Stimulated activated CD4-positive, alpha-beta T cell treated with anti-CD3 and anti-CD28 coated beads, Interleukin-15, amount 100 ng/mL, for 24 hours (primary cell): ENCODE measurements at regions not wholly inside any gene's neighbourhood (a gene's known extent, or its start where the extent isn't known, plus 50 kb on each side); places are given as distances from the start of the nearest gene placed in this dataset.

Source experiments
- DNase-seq: peaks from one replicate; pipeline ENCODE4 v3.0.0-alpha.2; 2020

DNA sequence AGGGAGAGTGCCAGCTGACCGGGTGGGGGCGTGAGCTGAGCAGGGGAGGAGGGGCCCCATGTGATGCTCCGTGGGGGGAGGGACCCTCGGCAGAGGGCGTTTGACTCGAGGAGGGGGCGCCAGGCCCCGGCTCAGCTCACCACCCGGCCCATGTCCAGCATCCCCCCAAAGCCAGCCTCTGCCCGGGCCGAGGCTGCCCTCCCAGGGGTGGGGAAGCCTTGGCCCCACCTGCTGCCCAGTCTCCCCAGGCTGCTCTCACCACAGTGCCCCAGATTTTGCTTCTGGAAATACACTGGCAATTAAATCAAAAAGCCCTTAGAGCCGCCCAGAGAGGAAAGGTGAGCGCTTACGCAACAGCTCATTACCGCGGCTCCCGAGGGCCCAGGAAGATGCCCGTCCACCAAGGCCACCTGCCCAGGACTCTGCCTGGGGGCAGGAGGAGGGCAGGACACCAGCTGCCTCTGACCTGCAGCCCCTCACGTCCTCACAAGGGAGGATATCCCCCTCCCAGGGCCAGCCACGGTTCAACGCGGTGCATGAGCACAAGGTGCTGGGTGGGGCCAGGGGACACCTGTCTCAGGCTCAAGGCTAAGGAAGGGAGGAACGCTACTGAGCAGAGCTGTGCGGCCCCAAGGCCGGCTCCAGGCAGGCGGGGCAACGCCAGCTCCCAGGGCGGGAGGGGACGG lies 70.0 kb upstream of the INPP5A start:
- DNase-seq, result no peak

DNA sequence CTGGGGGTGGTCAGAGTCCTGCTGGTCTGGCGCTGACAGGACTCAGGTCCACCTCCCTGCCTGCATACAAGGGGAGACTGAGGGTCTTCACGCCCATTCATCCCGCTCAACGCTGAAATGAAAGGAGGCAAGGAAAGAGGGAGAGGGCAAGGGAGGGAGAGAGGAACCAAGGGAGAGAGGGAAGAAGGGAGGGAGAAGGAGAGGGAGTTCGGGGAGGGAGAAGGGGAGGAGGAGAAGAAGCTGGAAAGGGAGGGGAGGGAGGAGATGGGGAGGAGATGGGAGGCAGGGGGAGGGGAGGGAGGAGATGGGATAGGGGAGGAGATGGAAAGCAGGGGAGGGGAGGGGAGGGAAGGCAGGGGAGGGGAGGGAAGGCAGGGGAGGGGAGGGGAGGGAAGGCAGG lies 69.4 kb upstream of the INPP5A start:
- DNase-seq, result no peak

- DNase-seq, result no peak
These were observed 68.9 kb upstream of the INPP5A start for GRCh38 chr10:132468651-132469050.

- DNase-seq, result no peak
These were observed 68.2 kb upstream of the INPP5A start for GRCh38 chr10:132469197-132469884.

GRCh38 chr10:132470410-132471124 lies 67.0 kb upstream of the INPP5A start:
- DNase-seq, result peak; percentile 57

DNA sequence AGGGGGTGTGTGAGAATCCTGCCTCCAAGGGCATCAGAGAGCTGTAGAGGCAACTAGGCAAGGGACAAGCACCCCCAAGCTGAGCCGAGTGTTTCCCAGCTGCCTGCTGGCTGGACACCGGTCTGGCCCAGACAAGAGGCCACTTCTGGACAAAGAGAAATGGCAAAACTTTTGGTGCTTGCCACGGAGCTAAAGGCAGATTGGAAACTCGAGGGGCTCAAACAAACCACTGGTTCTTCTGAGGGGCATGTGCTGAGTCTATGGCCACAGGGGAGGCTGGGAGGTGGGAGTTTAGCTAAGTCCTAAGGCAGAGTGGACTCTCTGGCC lies 66.5 kb upstream of the INPP5A start:
- no peak for DNase-seq

- no peak for DNase-seq
These were observed 66.1 kb upstream of the INPP5A start for GRCh38 chr10:132471484-132471883.

- no peak for DNase-seq
These were observed 62.5 kb upstream of the INPP5A start for GRCh38 chr10:132475086-132475485.

GRCh38 chr10:132476146-132477065 lies 61.2 kb upstream of the INPP5A start:
- DNase-seq, result no peak

GRCh38 chr10:132477066-132477397 lies 60.6 kb upstream of the INPP5A start:
- no peak for DNase-seq

DNA sequence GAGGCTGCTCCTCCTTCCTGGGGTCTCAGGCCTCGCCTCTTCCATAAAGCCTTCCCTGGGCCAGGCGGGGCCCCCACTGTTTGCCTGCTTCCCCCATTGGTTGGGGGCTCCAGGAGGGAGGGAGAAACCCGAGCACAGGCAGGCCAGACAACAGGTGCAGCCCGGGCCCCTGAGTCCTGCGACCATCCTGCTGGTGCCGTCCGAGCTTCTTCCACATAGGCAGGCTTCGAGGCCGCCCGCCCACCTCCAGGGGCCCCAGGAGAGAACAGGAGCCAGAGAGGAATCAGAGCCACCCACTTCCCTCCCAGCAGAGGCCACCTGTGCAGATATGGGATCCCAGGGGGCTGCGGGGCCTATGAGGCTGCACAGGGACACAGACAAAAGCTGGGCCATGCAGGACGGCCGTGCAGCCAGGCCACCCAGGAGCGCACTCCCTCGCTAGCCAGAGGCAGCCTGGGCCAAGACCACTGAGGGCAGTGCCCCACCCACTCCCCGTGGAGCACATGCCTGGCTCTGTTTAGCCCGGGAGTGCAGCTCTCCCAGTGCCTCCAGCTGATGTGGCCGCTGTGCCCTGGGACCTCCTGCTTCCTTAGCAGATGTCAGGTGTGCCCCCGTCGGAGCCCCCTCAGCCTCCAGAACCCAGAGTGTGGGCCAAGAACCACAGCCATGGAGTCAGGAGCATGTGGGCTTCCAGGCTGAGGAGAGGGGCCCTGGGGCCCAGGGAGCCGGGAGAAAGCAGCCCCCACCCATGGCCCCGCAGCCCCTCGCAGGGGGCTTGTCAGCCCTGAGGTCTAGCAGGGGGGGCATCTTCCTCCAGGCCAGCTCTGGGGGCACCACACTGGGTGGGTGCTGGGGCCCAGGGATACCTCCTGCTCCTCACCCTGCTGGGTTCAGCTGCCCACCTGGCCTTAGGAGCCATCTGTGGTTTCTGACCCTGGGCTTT lies 59.9 kb upstream of the INPP5A start:
- no peak for DNase-seq

DNA sequence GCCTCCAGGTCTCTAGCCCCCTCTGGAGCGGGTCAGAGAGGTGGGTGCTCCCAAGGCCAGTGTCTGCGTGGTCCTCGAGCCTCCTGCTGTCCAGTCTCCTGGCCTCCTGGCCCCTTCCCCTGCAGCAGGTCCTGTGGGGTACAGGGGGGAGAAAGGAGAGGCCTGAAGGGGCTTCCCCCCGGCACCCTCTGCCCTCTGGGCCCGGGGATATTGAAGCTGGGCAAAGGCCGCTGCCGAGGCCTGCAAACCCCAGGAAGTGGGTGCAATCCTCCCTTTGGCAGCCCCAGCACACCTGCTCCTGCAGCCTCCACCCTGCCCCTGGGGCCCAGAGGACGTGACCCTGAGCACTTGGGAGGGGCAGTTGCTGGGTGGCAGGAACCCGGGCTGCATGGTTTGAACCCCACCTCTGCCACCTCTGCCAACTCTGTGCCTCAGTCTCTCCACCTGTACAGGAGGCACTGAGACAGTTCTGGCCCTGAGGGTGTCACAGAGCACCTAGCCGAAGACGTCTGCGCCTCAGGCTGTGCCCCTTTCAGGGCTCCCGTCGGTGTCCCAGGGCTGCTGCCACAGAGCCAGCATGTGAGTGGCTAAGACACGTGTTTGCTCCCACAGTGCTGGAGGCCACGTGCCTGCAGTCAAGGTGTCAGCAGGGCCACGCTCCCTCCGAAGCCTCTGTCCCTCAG lies 59.1 kb upstream of the INPP5A start:
- DNase-seq, result no peak

- DNase-seq, result no peak
These were observed 58.5 kb upstream of the INPP5A start for GRCh38 chr10:132479024-132479602.

DNA sequence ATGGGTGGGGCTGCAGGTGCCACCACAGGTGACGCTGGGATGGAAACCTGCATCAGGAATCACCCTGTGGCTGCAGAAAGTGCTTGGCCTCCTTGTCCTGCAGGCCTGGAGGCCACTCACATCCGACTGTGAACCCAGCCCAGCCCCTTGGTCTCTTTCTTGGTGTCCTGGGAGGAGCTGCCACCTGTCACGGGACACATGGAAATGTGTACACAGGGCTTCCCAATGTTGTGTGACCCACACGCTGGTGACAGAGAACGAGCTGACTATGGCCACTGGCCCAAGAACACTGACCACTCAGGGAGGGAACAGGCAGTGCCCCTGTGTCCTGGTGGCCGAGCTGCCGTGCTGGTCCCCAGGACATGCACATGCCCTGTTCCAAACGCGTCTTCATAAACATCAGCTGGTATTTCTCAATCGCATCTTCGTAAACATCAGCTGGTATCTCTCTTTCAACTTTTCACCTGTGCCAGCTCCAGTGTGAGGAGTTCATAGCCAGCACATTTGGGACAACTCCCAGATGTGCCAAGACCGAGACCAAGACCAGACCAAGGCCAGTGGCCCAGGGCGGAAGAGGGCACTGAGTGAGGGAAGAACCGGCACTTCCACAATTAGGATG lies 57.9 kb upstream of the INPP5A start:
- DNase-seq, result no peak

DNA sequence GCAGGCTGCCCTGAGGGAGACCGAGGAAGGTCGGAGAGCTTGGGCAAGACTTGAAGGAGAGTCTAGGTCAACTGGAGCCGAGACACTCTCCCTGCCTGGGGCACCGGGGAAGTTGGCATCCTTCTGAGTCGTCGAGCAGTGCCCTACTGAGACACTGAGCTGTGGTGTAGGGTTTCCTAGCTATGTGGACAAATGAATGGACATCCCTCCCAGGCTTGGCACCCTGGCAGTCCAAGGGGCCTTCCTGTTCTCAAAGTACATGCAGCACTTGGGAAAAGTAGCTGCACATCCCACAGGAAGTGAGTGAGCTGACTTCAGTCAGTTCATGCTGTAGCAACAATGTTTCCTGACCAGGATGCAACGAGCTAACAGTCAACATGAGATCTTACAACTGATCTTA lies 57.2 kb upstream of the INPP5A start:
- no peak for DNase-seq

DNA sequence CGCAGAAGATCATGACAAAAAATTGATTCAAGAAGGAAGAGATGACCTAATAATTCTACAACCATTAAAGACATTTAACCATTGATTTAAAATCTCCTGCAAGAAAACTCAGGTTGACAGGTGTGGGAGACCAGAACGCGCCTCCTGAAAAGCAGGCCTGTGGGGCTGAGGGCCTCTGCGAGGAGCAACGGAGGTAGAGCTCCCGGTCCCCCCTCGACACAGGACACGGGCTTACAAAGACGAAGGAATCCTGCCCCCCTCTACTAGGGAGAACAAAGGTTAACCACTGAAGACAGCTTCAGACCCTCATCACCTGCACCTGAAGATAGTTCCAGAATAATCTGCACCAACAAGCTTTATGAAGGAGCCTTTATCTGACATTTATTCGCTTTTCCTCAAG lies 55.9 kb upstream of the INPP5A start:
- no peak for DNase-seq

DNA sequence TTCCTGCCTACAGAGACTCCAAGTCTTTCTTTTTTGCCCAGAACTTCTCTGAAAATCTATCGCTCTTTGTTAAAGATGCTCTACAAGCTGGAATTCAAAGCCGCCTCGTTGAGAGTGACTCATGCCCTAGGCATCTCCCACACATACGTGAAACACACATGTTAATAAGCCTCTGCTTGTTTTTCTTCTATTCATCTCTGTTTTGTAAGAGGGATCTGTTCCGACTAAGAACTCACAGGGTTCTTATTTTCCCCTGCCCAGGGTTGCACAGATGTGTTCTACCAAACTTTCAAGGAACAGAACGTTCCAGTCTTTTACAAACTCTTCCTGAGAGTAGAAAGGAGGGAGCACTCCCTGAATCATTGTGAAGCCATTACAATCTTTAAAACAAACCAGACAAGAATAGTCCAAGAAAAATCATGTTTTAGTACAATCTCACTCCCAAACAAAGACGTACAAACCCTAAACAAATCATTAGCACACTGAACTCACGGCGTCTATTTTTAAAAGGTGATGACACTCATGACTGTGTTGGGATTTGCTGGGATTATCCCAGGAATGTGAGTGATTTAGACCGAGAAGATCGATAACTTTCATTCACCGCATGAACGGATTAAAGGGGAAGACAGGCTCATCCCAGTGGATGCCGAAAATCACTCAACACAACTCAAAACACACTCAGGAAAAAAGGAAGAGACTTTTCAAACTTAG lies 55.3 kb upstream of the INPP5A start:
- DNase-seq, result no peak

- DNase-seq, result no peak
These were observed 54.2 kb upstream of the INPP5A start for GRCh38 chr10:132483394-132483793.

DNA sequence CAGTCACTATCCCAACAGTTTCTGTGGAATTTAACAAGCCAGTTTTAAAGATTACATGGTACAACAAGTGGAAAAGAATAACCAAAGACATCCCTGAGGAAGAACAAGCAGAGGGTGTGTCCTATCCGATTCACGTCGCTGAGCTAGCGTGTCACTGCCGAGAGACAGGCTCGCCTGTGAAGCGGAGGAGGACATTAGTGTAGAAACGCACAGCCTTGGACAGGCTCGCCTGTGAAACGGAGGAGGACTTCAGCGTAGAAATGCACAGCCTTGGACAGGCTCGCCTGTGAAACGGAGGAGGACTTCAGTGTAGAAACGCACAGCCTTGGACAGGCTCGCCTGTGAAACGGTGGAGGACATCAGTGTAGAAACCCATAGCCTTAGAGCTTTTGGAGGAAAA lies 52.7 kb upstream of the INPP5A start:
- no peak for DNase-seq

- DNase-seq, result no peak
These were observed 52.2 kb upstream of the INPP5A start for GRCh38 chr10:132485391-132485790.
